ENCODE measurements at regions not wholly inside any gene's neighbourhood (a gene's known extent, or its start where the extent isn't known, plus 50 kb on each side); places are given as distances from the start of the nearest gene placed in this dataset.

- TF ChIP-seq CTCF (IDR thresholded peaks at IDR 0.05): no peak
- no peak for TF ChIP-seq POLR2A (IDR thresholded peaks at IDR 0.05)
These were observed 53.3 kb upstream of the LHFPL2 start for GRCh38 chr5:78701795-78702410.

Data from lower leg skin (tissue), 3 donors.